H9 (cell line): ENCODE measurements at regions not wholly inside any gene's neighbourhood (a gene's known extent, or its start where the extent isn't known, plus 50 kb on each side); places are given as distances from the start of the nearest gene placed in this dataset.

Experiments used
- DNase-seq: peaks from one replicate; pipeline ENCODE4 v3.0.0-alpha.2; 2017
- H2AFZ ChIP-seq: one replicate; pipeline ENCODE4 v1.6.1; 2013; ENCODE audit warnings: mild to moderate bottlenecking, low read length, control low read depth, moderate library complexity
- H2AK5ac ChIP-seq: 2 replicates; pipeline ENCODE4 v1.6.1; 2013; ENCODE audit warnings: low read length, control low read depth, mixed read lengths; ENCODE audit not compliant: insufficient read length
- H2BK120ac ChIP-seq: one replicate; pipeline ENCODE4 v1.6.1; 2013; ENCODE audit warnings: low read depth, mild to moderate bottlenecking, low read length, control low read depth, inconsistent platforms; ENCODE audit not compliant: poor library complexity, severe bottlenecking
- H2BK12ac ChIP-seq: 2 replicates; pipeline ENCODE4 v1.6.1; 2013; ENCODE audit warnings: low read length, control low read depth, mixed read lengths, low read depth; ENCODE audit not compliant: insufficient read length
- H2BK15ac ChIP-seq: 2 replicates; pipeline ENCODE4 v1.6.1; 2013; ENCODE audit warnings: low read depth, low read length, control low read depth
- H2BK20ac ChIP-seq: one replicate; pipeline ENCODE4 v1.6.1; 2013; ENCODE audit warnings: low read depth, mild to moderate bottlenecking, low read length, control low read depth, inconsistent platforms; ENCODE audit not compliant: poor library complexity, severe bottlenecking
- H2BK5ac ChIP-seq: 2 replicates; pipeline ENCODE4 v1.6.1; 2013; ENCODE audit warnings: low read length, control low read depth, mixed read lengths; ENCODE audit not compliant: insufficient read length
- H3K14ac ChIP-seq: 2 replicates; pipeline ENCODE4 v1.6.1; 2013; ENCODE audit warnings: low read length, control low read depth; ENCODE audit not compliant: insufficient read depth
- H3K18ac ChIP-seq: 2 replicates; pipeline ENCODE4 v1.6.1; 2013; ENCODE audit warnings: low read depth, mild to moderate bottlenecking, mixed read lengths, low read length, control low read depth; ENCODE audit not compliant: insufficient read length
- H3K23ac ChIP-seq: 2 replicates; pipeline ENCODE4 v1.6.1; 2013; ENCODE audit warnings: low read length, control low read depth, mixed read lengths, low read depth; ENCODE audit not compliant: insufficient read length
- H3K23me2 ChIP-seq: 2 replicates; pipeline ENCODE4 v1.6.1; 2013; ENCODE audit warnings: low read depth, mild to moderate bottlenecking, mixed read lengths, low read length, control low read depth; ENCODE audit not compliant: insufficient read length, poor library complexity, severe bottlenecking
- H3K27ac ChIP-seq: 2 replicates; pipeline ENCODE4 v1.5.1; 2013; ENCODE audit warnings: low read length, control low read depth, mixed read lengths, low read depth; ENCODE audit not compliant: insufficient read length
- H3K27me3 ChIP-seq: 2 replicates; pipeline ENCODE4 v1.6.1; 2013; ENCODE audit warnings: low read length, control low read depth, inconsistent platforms; ENCODE audit not compliant: insufficient read depth
- H3K4ac ChIP-seq: 2 replicates; pipeline ENCODE4 v1.6.1; 2013; ENCODE audit warnings: low read depth, mild to moderate bottlenecking, control low read depth, inconsistent platforms, low read length, moderate library complexity
- H3K4me1 ChIP-seq: 2 replicates; pipeline ENCODE4 v1.6.1; 2013; ENCODE audit warnings: low read length, control low read depth, inconsistent platforms; ENCODE audit not compliant: insufficient read depth
- H3K4me2 ChIP-seq: 2 replicates; pipeline ENCODE4 v1.6.1; 2013; ENCODE audit warnings: low read length, control low read depth, mixed read lengths; ENCODE audit not compliant: insufficient read length, insufficient read depth
- H3K56ac ChIP-seq: 2 replicates; pipeline ENCODE4 v1.6.1; 2013; ENCODE audit warnings: low read depth, mild to moderate bottlenecking, mixed read lengths, low read length, control low read depth; ENCODE audit not compliant: insufficient read length
- H3K79me1 ChIP-seq: 2 replicates; pipeline ENCODE4 v1.6.1; 2013; ENCODE audit warnings: low read depth, mild to moderate bottlenecking, moderate library complexity, low read length, control low read depth, inconsistent platforms; ENCODE audit not compliant: insufficient read depth, poor library complexity, severe bottlenecking
- H3K79me2 ChIP-seq: 2 replicates; pipeline ENCODE4 v1.6.1; 2013; ENCODE audit warnings: low read length, control low read depth, inconsistent platforms; ENCODE audit not compliant: insufficient read depth
- H3K9ac ChIP-seq: 2 replicates; pipeline ENCODE4 v1.6.1; 2013; ENCODE audit warnings: low read length, control low read depth, mixed read lengths; ENCODE audit not compliant: insufficient read length; ENCODE audit errors: extremely low read depth
- H3K9me3 ChIP-seq: one replicate; pipeline ENCODE4 v1.6.1; 2013; ENCODE audit warnings: low read depth, low read length, inconsistent platforms; ENCODE audit not compliant: control insufficient read depth
- H3T11ph ChIP-seq: one replicate; pipeline ENCODE4 v1.6.1; 2013; ENCODE audit warnings: mild to moderate bottlenecking, low read length, control low read depth, inconsistent platforms
- H4K20me1 ChIP-seq: one replicate; pipeline ENCODE4 v1.6.1; 2013; ENCODE audit not compliant: control insufficient read depth, insufficient read length, insufficient read depth
- H4K5ac ChIP-seq: 2 replicates; pipeline ENCODE4 v1.6.1; 2013; ENCODE audit warnings: low read depth, mild to moderate bottlenecking, mixed read lengths, low read length, control low read depth; ENCODE audit not compliant: insufficient read length
- H4K8ac ChIP-seq: replicated peaks from 2 replicates; pipeline ENCODE4 v1.6.1; 2013; ENCODE audit warnings: low read length, control low read depth, mixed read lengths, low read depth; ENCODE audit not compliant: insufficient read length
- H4K91ac ChIP-seq: 2 replicates; pipeline ENCODE4 v1.6.1; 2013; ENCODE audit warnings: low read depth, mild to moderate bottlenecking, moderate library complexity, mixed read lengths, low read length, control low read depth; ENCODE audit not compliant: insufficient read length
- H3K27ac Mint-ChIP-seq, 3 experiments: 2 replicates in 2 of 3; 3 replicates in 1 of 3; pipeline ENCODE4 v1.8.0; 2020 to 2021; ENCODE audit warnings: mixed read lengths in 3 of 3, mild to moderate bottlenecking in 1 of 3, moderate library complexity in 1 of 3
- H3K27me3 Mint-ChIP-seq: 2 replicates; pipeline ENCODE4 v1.8.0; 2021; ENCODE audit warnings: low read depth, mild to moderate bottlenecking, moderate library complexity, mixed read lengths
- H3K36me3 Mint-ChIP-seq, 3 experiments: 2 replicates in 2 of 3; 3 replicates in 1 of 3; pipeline ENCODE4 v1.8.0; 2020 to 2021; ENCODE audit warnings: low read depth in 3 of 3, mixed read lengths in 3 of 3; ENCODE audit not compliant: insufficient read depth in 1 of 3
- H3K4me1 Mint-ChIP-seq, 2 experiments: 2 replicates each; pipeline ENCODE4 v1.8.0; 2020; ENCODE audit warnings: mixed read lengths in 2 of 2
- H3K4me3 Mint-ChIP-seq, 2 experiments: 2 replicates in 1 of 2; 3 replicates in 1 of 2; pipeline ENCODE4 v1.8.0; 2020 to 2021; ENCODE audit warnings: mild to moderate bottlenecking in 2 of 2, mixed read lengths in 2 of 2, moderate library complexity in 1 of 2
- H3K9me3 Mint-ChIP-seq, 2 experiments: 2 replicates in 1 of 2; 3 replicates in 1 of 2; pipeline ENCODE4 v1.8.0; 2020; ENCODE audit warnings: mild to moderate bottlenecking in 2 of 2, mixed read lengths in 2 of 2, moderate library complexity in 1 of 2
- CTCF ChIP-seq: fragments of 200-600 bp; sonication (generic); conservative IDR thresholded peaks from 3 replicates; pipeline ENCODE4 v1.8.0; 2021; ENCODE audit warnings: antibody characterized with exemption, mild to moderate bottlenecking
- WGBS: extraction: QIAGEN DNeasy Blood & Tissue Kit; methylation state at CpG from one replicate; pipeline ENCODE4 v1.1.7; 2013; ENCODE audit warnings: missing lambda C conversion rate, low lambda C conversion rate, mixed read lengths; ENCODE audit not compliant: insufficient read length; ENCODE audit errors: extremely low coverage; 5-methylcytosine and 5-hydroxymethylcytosine counted together

- no peak overlapping the region for H2AFZ ChIP-seq
- no peak overlapping the region for H3K4me2 ChIP-seq
- no peaks in the 10 kb centered on the region for H3K27me3 Mint-ChIP-seq
Observed at GRCh38 chr2:82795446-82795845, 1663.6 kb downstream of the SUCLG1 start.

More at GRCh38 chr2:82795446-82795845, 1663.6 kb downstream of the SUCLG1 start:
- H2BK20ac ChIP-seq = no peak overlapping the region
- no peak overlapping the region for H2BK12ac ChIP-seq
- H3K4ac ChIP-seq = no peak overlapping the region
- H4K8ac ChIP-seq = no peak overlapping the region
- no peak overlapping the region for H3K18ac ChIP-seq
- H3K27me3 ChIP-seq = no peaks in the 10 kb centered on the region
- no peaks in the 10 kb centered on the region for H3K9me3 ChIP-seq
- no peak overlapping the region for H3K9ac ChIP-seq
- Mint-ChIP-seq H3K9me3 (peaks cover 0 to 5% of the 10 kb centered on the region in 2 experiments; a peak in 1 of 5 replicates), H3K36me3 (no peaks in the 10 kb centered on the region; a peak in 1 of 7 replicates), H3K27ac (no peak overlapping the region), H3K4me1 (peaks cover 8 to 11% of the 10 kb centered on the region in 2 experiments), H3K4me3 (no peak overlapping the region)
- H4K20me1 ChIP-seq = no peaks in the 10 kb centered on the region
- no peak overlapping the region for H2BK5ac ChIP-seq
- no peak overlapping the region for H3K27ac ChIP-seq
- no peak overlapping the region for H3K23ac ChIP-seq
- H2BK15ac ChIP-seq = no peak overlapping the region
- DNase-seq = no peak
- 0 out of 2 replicates have a peak, but pooled peaks cover 3% of the 10 kb centered on the region for H3K4me1 ChIP-seq
- H3K79me2 ChIP-seq = no peaks in the 10 kb centered on the region
- no peak overlapping the region for H3K56ac ChIP-seq
- no peaks in the 10 kb centered on the region for H3K79me1 ChIP-seq
- no peak overlapping the region for H4K91ac ChIP-seq
- H2AK5ac ChIP-seq = no peak overlapping the region
- H4K5ac ChIP-seq = no peak overlapping the region
- H3T11ph ChIP-seq = no peak overlapping the region
- no peak overlapping the region for H3K14ac ChIP-seq
- no peaks in the 10 kb centered on the region for H3K23me2 ChIP-seq
- no peak for TF ChIP-seq CTCF
- no peak overlapping the region for H2BK120ac ChIP-seq
- 100% methylated on average over 1 of the region's 3 CpGs for WGBS
